AG09309 (cell line): ENCODE measurements at regions not wholly inside any gene's neighbourhood (a gene's known extent, or its start where the extent isn't known, plus 50 kb on each side); places are given as distances from the start of the nearest gene placed in this dataset.
A peak's percentile ranks its signal among the peaks of the same experiment; 100 is the strongest.

Experiments
- DNase-seq: peaks from one replicate; pipeline ENCODE4 v3.0.0-alpha.2; 2010; ENCODE audit warnings: low read depth
- H3K4me3 ChIP-seq: 2 replicates; pipeline ENCODE4 v1.5.1; 2011; ENCODE audit warnings: mild to moderate bottlenecking, low read depth, low read length, moderate library complexity; ENCODE audit not compliant: control insufficient read depth
- CTCF ChIP-seq: IDR thresholded peaks from 2 replicates; pipeline ENCODE4 v1.5.1; 2011; ENCODE audit warnings: mild to moderate bottlenecking, low read depth, low read length, inconsistent platforms; ENCODE audit not compliant: insufficient read depth, control insufficient read depth; ENCODE audit errors: missing control alignments

GRCh38 chr16:72324578-72324977 lies 152.6 kb upstream of the PMFBP1 start:
- DNase-seq = no peak
- TF ChIP-seq CTCF = no peak
- H3K4me3 ChIP-seq = no peak overlapping the region

- TF ChIP-seq CTCF = no peak
- H3K4me3 ChIP-seq = no peak overlapping the region
- peak; percentile 58 for DNase-seq
These were observed 145.5 kb upstream of the PMFBP1 start for GRCh38 chr16:72317446-72317845.

- TF ChIP-seq CTCF = no peak
- no peak for DNase-seq
- H3K4me3 ChIP-seq = no peak overlapping the region
These were observed 141.9 kb upstream of the PMFBP1 start for GRCh38 chr16:72313903-72314302.

- H3K4me3 ChIP-seq = no peak overlapping the region
- no peak for TF ChIP-seq CTCF
- peak; percentile 49 for DNase-seq
These were observed 140.9 kb upstream of the PMFBP1 start for GRCh38 chr16:72312828-72313227.

GRCh38 chr16:72311426-72311825 lies 139.5 kb upstream of the PMFBP1 start:
- peak; percentile 63 for DNase-seq
- H3K4me3 ChIP-seq = no peak overlapping the region
- TF ChIP-seq CTCF = no peak

GRCh38 chr16:72309001-72309400 lies 137.0 kb upstream of the PMFBP1 start:
- TF ChIP-seq CTCF = no peak
- no peak for DNase-seq
- H3K4me3 ChIP-seq = no peak overlapping the region

- no peak for TF ChIP-seq CTCF
- no peak overlapping the region for H3K4me3 ChIP-seq
- DNase-seq = no peak
These were observed 136.4 kb upstream of the PMFBP1 start for GRCh38 chr16:72308396-72308795.
